Thyroid gland (tissue), 4 donors: ENCODE measurements at regions not wholly inside any gene's neighbourhood (a gene's known extent, or its start where the extent isn't known, plus 50 kb on each side); places are given as distances from the start of the nearest gene placed in this dataset.
"Not testable (repeated sequence)": the region's sequence is repeated elsewhere in the genome, so short reads cannot be mapped to it uniquely, and the experiment has no call there.

ENCODE experiments used
- DNase-seq, 2 donors: peaks; one replicate each; pipeline ENCODE4 v3.0.0-alpha.2; 2019
- H3K27ac ChIP-seq, 3 donors: fragments of 200-600 bp; sonication (generic); 1 replicate in 2 of 3; 2 replicates in 1 of 3; pipeline ENCODE4 v1.5.1; 2016 to 2019; ENCODE audit warnings: mild to moderate bottlenecking in 1 of 3, moderate library complexity in 1 of 3
- H3K27me3 ChIP-seq: fragments of 200-600 bp; sonication (generic); one replicate; pipeline ENCODE4 v1.5.1; 2019
- H3K36me3 ChIP-seq, 2 donors: fragments of 200-600 bp; sonication (generic); one replicate each; pipeline ENCODE4 v1.5.1; 2016 to 2019
- H3K4me1 ChIP-seq, 2 donors: fragments of 200-600 bp; sonication (generic); one replicate each; pipeline ENCODE4 v1.5.1; 2017 to 2019
- H3K4me3 ChIP-seq, 3 donors: fragments of 200-600 bp; sonication (generic); replicated peaks in 1 of 3; 1 replicate in 2 of 3; 2 replicates in 1 of 3; pipeline ENCODE4 v1.5.1; 2016; ENCODE audit warnings: mild to moderate bottlenecking in 1 of 3
- H3K9me3 ChIP-seq: fragments of 200-600 bp; sonication (generic); one replicate; pipeline ENCODE4 v1.5.1; 2017
- CTCF ChIP-seq, 6 experiments: fragments of 200-600 bp in 3 of 6; fragments of 450-650 bp in 3 of 6; sonication (generic) in 3 of 6; IDR thresholded peaks; one replicate each; pipeline ENCODE4 v1.5.1; 2016 to 2019; ENCODE audit warnings: antibody characterized with exemption in 6 of 6, mild to moderate bottlenecking in 2 of 6, inconsistent platforms in 1 of 6, moderate library complexity in 1 of 6
- POLR2A ChIP-seq, 2 donors: fragments of 450-650 bp; IDR thresholded peaks; one replicate each; pipeline ENCODE4 v1.6.1; 2017; ENCODE audit warnings: antibody characterized with exemption in 2 of 2, mild to moderate bottlenecking in 2 of 2, moderate library complexity in 1 of 2
- WGBS, 2 donors: methylation state at CpG; one replicate each; pipeline ENCODE4 v1.1.5; 2017; 5-methylcytosine and 5-hydroxymethylcytosine counted together
- intact Hi-C: fragments of 100-400 bp; cut with DNase I; formaldehyde crosslinking; loops from one replicate; pipeline ENCODE4 v1.15.1; 2023

GRCh38 chr6:67009818-67010217, 1302.8 kb upstream of the EYS start:
- TF ChIP-seq POLR2A (IDR thresholded peaks at IDR 0.05) (no peak), CTCF (IDR thresholded peaks at IDR 0.05) (no peak)
- H3K36me3 ChIP-seq, result no peaks in the 10 kb centered on the region
- no peak for DNase-seq
- H3K27ac ChIP-seq, result no peak overlapping the region
- no peak overlapping the region for H3K4me3 ChIP-seq
- intact Hi-C loops, result no loop called here
- no peaks in the 10 kb centered on the region for H3K4me1 ChIP-seq
- 73 to 79% methylated on average over 8 of the region's 8 CpGs for WGBS, 2 donors
- no peaks in the 10 kb centered on the region for H3K9me3 ChIP-seq
- no peaks in the 10 kb centered on the region for H3K27me3 ChIP-seq

- H3K36me3 ChIP-seq, result no peaks in the 10 kb centered on the region
- intact Hi-C loops, result no loop called here
- H3K9me3 ChIP-seq, result no peaks in the 10 kb centered on the region
- no peak overlapping the region for H3K27ac ChIP-seq
- no peak for DNase-seq
- no peak for TF ChIP-seq POLR2A (IDR thresholded peaks at IDR 0.05)
- TF ChIP-seq CTCF (IDR thresholded peaks at IDR 0.05), result no peak
- WGBS, 2 donors, result 87 to 96% methylated on average over 3 of the region's 3 CpGs
- no peaks in the 10 kb centered on the region for H3K27me3 ChIP-seq
- no peaks in the 10 kb centered on the region for H3K4me1 ChIP-seq
- H3K4me3 ChIP-seq, result no peak overlapping the region
These were observed 1296.8 kb upstream of the EYS start for GRCh38 chr6:67003844-67004243.

GRCh38 chr6:67000121-67000520, 1293.1 kb upstream of the EYS start:
- Histone ChIP-seq H3K9me3 (no peaks in the 10 kb centered on the region), H3K27ac (no peak overlapping the region), H3K27me3 (no peaks in the 10 kb centered on the region), H3K4me3 (no peak overlapping the region), H3K4me1 (no peaks in the 10 kb centered on the region), H3K36me3 (no peaks in the 10 kb centered on the region)
- DNase-seq, result no peak
- TF ChIP-seq POLR2A (IDR thresholded peaks at IDR 0.05), result no peak
- TF ChIP-seq CTCF (IDR thresholded peaks at IDR 0.05), result no peak
- WGBS, 2 donors, result 94% methylated on average over 2 of the region's 2 CpGs
- intact Hi-C loops, result no loop called here

- WGBS, 2 donors, result 92 to 95% methylated on average over 1 of the region's 1 CpG
- intact Hi-C loops, result not testable (repeated sequence)
These were observed 1290.6 kb upstream of the EYS start for GRCh38 chr6:66997579-66997978.

GRCh38 chr6:66995669-66996068, 1288.6 kb upstream of the EYS start:
- no peaks in the 10 kb centered on the region for H3K9me3 ChIP-seq
- WGBS, 2 donors, result 93 to 96% methylated on average over 1 of the region's 1 CpG

More at GRCh38 chr6:66997579-66997978, 1290.6 kb upstream of the EYS start:
- H3K27me3 ChIP-seq, DNase-seq, H3K4me3 ChIP-seq, H3K4me1 ChIP-seq, H3K27ac ChIP-seq, H3K9me3 ChIP-seq, H3K36me3 ChIP-seq: not testable (repeated sequence)

GRCh38 chr6:66993708-66994107, 1286.7 kb upstream of the EYS start:
- DNase-seq, H3K27ac ChIP-seq, H3K9me3 ChIP-seq, H3K4me3 ChIP-seq, intact Hi-C loops, H3K4me1 ChIP-seq, H3K36me3 ChIP-seq, H3K27me3 ChIP-seq: not testable (repeated sequence)
- 90 to 92% methylated on average over 10 of the region's 10 CpGs for WGBS, 2 donors

More at GRCh38 chr6:66995669-66996068, 1288.6 kb upstream of the EYS start:
- no peaks in the 10 kb centered on the region for H3K27me3 ChIP-seq
- TF ChIP-seq CTCF (IDR thresholded peaks at IDR 0.05) (no peak), POLR2A (IDR thresholded peaks at IDR 0.05) (no peak)
- H3K27ac ChIP-seq, result no peak overlapping the region
- intact Hi-C loops, result no loop called here
- no peaks in the 10 kb centered on the region for H3K4me1 ChIP-seq
- DNase-seq, result no peak
- no peak overlapping the region for H3K4me3 ChIP-seq
- no peaks in the 10 kb centered on the region for H3K36me3 ChIP-seq
